C4-2B (cell line): ENCODE measurements at regions not wholly inside any gene's neighbourhood (a gene's known extent, or its start where the extent isn't known, plus 50 kb on each side); places are given as distances from the start of the nearest gene placed in this dataset.

Source experiments
- H3K27ac ChIP-seq: fragments of 450-650 bp; 2 replicates; pipeline ENCODE4 v1.5.1; 2017
- ZFX ChIP-seq: fragments of 450-650 bp; IDR thresholded peaks from 2 replicates; pipeline ENCODE4 v1.6.1; 2017
- TF ChIP-seq, protein P1 (sequence below): fragments of 450-650 bp; conservative IDR thresholded peaks from 2 replicates; pipeline ENCODE4 v1.5.1; 2017; ENCODE audit warnings: mild to moderate bottlenecking

GRCh38 chr18:1618364-1618763, 713.7 kb downstream of the ADCYAP1 start:
- no peak for TF ChIP-seq ZFX
- TF ChIP-seq, protein P1, sequence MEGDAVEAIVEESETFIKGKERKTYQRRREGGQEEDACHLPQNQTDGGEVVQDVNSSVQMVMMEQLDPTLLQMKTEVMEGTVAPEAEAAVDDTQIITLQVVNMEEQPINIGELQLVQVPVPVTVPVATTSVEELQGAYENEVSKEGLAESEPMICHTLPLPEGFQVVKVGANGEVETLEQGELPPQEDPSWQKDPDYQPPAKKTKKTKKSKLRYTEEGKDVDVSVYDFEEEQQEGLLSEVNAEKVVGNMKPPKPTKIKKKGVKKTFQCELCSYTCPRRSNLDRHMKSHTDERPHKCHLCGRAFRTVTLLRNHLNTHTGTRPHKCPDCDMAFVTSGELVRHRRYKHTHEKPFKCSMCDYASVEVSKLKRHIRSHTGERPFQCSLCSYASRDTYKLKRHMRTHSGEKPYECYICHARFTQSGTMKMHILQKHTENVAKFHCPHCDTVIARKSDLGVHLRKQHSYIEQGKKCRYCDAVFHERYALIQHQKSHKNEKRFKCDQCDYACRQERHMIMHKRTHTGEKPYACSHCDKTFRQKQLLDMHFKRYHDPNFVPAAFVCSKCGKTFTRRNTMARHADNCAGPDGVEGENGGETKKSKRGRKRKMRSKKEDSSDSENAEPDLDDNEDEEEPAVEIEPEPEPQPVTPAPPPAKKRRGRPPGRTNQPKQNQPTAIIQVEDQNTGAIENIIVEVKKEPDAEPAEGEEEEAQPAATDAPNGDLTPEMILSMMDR = no peak

DNA sequence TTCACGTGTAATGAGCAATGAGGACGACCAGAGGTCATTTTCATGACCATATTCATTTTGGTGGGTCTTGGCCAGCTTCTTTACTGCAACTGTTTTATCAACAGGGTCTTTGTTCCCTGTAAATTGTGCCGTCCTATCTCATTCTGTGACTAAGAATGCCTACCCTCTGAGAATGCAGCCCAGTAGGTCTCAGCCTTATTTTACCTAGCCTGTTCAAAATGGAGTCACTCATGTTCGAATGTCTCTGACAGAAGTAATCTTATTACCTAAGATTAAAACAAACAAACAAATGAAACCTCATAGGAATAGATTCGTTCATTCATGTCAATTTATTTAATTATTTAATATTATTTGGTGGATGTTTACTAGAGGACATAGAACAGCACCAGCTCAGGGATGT, 714.8 kb downstream of the ADCYAP1 start:
- H3K27ac ChIP-seq = no peak overlapping the region
- TF ChIP-seq, protein P1 = no peak
- no peak for TF ChIP-seq ZFX

More at GRCh38 chr18:1618364-1618763, 713.7 kb downstream of the ADCYAP1 start:
- H3K27ac ChIP-seq = no peak overlapping the region

GRCh38 chr18:1624612-1625011, 719.9 kb downstream of the ADCYAP1 start:
- TF ChIP-seq ZFX = no peak
- TF ChIP-seq, protein P1 = no peak
- H3K27ac ChIP-seq = no peak overlapping the region

GRCh38 chr18:1627494-1627893, 722.8 kb downstream of the ADCYAP1 start:
- TF ChIP-seq, protein P1 = no peak
- TF ChIP-seq ZFX = no peak
- H3K27ac ChIP-seq = no peak overlapping the region

DNA sequence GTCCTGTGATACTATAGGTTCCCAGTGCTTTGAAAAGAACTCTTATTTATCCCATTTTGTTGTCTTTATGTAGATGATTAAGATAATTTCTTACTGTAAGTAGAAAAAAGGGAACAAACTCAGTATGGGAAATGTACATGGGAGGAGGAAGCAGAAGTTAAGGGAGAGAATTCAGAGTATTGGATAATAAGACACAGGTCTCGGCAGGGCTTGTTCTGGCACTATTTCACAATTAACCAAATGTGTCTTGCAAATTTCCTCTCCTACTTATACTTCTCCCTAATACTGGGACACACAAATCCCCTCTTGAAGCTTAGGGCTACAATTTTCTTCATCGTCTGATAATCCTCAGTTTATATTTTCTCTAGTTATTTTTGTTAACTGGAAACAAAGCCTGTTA, 744.0 kb downstream of the ADCYAP1 start:
- TF ChIP-seq, protein P1 = no peak
- TF ChIP-seq ZFX = no peak
- H3K27ac ChIP-seq = no peak overlapping the region

DNA sequence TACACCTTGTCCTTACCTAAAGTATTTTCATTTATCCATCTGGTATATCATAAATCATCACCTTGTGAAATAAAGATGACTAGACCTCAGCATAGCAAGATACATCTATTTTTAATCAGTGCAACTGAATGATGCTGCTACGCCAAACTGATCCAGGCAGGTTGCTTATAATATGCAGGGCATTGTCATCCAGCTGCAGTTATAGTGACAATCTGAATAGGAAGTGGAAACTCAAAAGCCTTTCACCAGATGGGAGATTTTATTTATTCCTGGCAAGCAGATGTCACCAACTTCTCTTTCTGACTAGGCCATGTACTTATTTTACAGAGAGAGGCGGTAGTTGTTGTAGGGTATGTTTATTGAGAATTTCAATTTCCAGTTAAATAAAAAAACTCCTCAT, 747.3 kb downstream of the ADCYAP1 start:
- H3K27ac ChIP-seq = no peak overlapping the region
- TF ChIP-seq, protein P1 = no peak
- no peak for TF ChIP-seq ZFX

DNA sequence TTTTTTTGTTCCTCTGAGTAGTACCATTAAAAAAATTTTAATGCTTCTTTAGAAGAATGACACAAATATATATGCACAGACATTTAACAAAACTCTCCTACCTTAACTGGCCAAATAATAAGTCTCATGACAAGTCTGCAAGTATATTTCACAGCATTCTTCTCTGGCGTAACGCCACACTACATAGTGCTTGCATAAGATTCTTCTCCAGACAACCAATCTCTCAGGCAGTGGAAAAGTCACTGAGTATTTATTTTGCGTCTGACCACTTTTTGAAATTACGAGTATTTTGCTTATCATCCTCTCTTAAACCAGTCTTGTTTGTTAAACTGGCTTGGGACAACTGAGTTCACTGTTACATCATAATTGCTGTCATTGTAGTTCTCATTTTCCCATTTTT, 749.2 kb downstream of the ADCYAP1 start:
- no peak overlapping the region for H3K27ac ChIP-seq
- TF ChIP-seq, protein P1 = no peak
- no peak for TF ChIP-seq ZFX
